ENCODE measurements at regions not wholly inside any gene's neighbourhood (a gene's known extent, or its start where the extent isn't known, plus 50 kb on each side); places are given as distances from the start of the nearest gene placed in this dataset.

- DNase-seq: no peak
- no peaks in the 10 kb centered on the region for H3K9me3 Mint-ChIP-seq
- peaks cover 12% of the 10 kb centered on the region for H3K4me1 ChIP-seq (ENCODE audit: control insufficient read depth, insufficient read depth, low read length)
Observed at GRCh38 chr10:43849551-43849950, 200.9 kb upstream of the ZNF32 start.

DNA sequence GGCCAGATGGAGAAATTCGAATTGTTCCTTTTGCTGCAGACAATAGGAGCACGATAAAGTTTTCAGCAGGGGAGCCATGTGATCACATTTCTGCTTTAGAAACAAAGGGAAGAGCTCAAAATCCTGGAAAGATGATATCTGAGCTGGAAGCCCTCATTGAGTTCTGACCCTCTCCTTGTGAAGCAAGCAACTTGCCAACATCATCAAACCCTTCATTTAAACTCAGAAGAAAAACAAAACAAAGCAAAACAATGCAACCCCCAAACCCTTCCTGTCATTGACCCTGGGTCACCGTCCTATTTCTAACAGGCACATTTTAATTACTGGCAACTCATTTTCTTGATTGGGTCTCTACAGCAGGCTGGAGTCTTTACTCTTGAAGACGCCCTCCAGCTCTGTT lies 198.3 kb upstream of the ZNF32 start:
- H3K4me3 ChIP-seq (ENCODE audit: low read length): no peak overlapping the region
- H3K4me1 Mint-ChIP-seq: peaks cover 20 to 35% of the 10 kb centered on the region in 2 donors
- intact Hi-C loops (cut with micrococcal nuclease): no loop called here

More at GRCh38 chr10:43849551-43849950, 200.9 kb upstream of the ZNF32 start:
- WGBS (ENCODE audit: insufficient coverage): 96% methylated on average over 3 of the region's 3 CpGs
- TF ChIP-seq, protein P1, sequence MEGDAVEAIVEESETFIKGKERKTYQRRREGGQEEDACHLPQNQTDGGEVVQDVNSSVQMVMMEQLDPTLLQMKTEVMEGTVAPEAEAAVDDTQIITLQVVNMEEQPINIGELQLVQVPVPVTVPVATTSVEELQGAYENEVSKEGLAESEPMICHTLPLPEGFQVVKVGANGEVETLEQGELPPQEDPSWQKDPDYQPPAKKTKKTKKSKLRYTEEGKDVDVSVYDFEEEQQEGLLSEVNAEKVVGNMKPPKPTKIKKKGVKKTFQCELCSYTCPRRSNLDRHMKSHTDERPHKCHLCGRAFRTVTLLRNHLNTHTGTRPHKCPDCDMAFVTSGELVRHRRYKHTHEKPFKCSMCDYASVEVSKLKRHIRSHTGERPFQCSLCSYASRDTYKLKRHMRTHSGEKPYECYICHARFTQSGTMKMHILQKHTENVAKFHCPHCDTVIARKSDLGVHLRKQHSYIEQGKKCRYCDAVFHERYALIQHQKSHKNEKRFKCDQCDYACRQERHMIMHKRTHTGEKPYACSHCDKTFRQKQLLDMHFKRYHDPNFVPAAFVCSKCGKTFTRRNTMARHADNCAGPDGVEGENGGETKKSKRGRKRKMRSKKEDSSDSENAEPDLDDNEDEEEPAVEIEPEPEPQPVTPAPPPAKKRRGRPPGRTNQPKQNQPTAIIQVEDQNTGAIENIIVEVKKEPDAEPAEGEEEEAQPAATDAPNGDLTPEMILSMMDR (IDR thresholded peaks at IDR 0.05): no peak
- no peaks in the 10 kb centered on the region for H3K27me3 ChIP-seq (ENCODE audit: control insufficient read depth, insufficient read depth, low read length)
- H3K4me1 Mint-ChIP-seq: peaks cover 20 to 31% of the 10 kb centered on the region in 2 donors
- no peaks in the 10 kb centered on the region for H3K36me3 Mint-ChIP-seq
- intact Hi-C loops (cut with micrococcal nuclease): no loop called here
- no peaks in the 10 kb centered on the region for H3K9me3 ChIP-seq (ENCODE audit: control insufficient read depth, insufficient read depth, low read length)
- H3K27me3 Mint-ChIP-seq (ENCODE audit: low read depth in 2 of 2): peaks cover 0 to 7% of the 10 kb centered on the region in 2 donors
- H3K4me3 ChIP-seq (ENCODE audit: low read length): no peak overlapping the region
- no peak overlapping the region for H3K27ac Mint-ChIP-seq
- ATAC-seq: no peak
- no peak overlapping the region for H3K4me3 Mint-ChIP-seq
- no peaks in the 10 kb centered on the region for H3K36me3 ChIP-seq (ENCODE audit: control insufficient read depth, insufficient read depth, low read length)
- H3K27ac ChIP-seq (ENCODE audit: low read length): no peak overlapping the region

GRCh38 chr10:43846187-43846680 lies 197.6 kb upstream of the ZNF32 start:
- TF ChIP-seq, protein P1 (IDR thresholded peaks at IDR 0.05): no peak
- peak overlapping the region in 1 of 2 donors; percentile 49 for H3K27ac Mint-ChIP-seq
- Histone ChIP-seq H3K36me3 (ENCODE audit: control insufficient read depth, insufficient read depth, low read length) (no peaks in the 10 kb centered on the region), H3K9me3 (ENCODE audit: control insufficient read depth, insufficient read depth, low read length) (no peaks in the 10 kb centered on the region), H3K4me3 (ENCODE audit: low read length) (no peak overlapping the region), H3K27me3 (ENCODE audit: control insufficient read depth, insufficient read depth, low read length) (no peaks in the 10 kb centered on the region), H3K4me1 (ENCODE audit: control insufficient read depth, insufficient read depth, low read length) (peaks cover 12% of the 10 kb centered on the region), H3K27ac (ENCODE audit: low read length) (no peak overlapping the region)
- 24% methylated on average over 11 of the region's 11 CpGs for WGBS (ENCODE audit: insufficient coverage)
- H3K4me1 Mint-ChIP-seq: peaks cover 20 to 35% of the 10 kb centered on the region in 2 donors
- peak overlapping the region; percentile 71 for H3K4me3 Mint-ChIP-seq
- intact Hi-C loops (cut with micrococcal nuclease): no loop called here
- no peaks in the 10 kb centered on the region for H3K27me3 Mint-ChIP-seq (ENCODE audit: low read depth in 2 of 2)
- DNase-seq (peak in 1 of 2 donors; percentile 50), ATAC-seq (peak in 1 of 3 donors; percentile 39)
- no peaks in the 10 kb centered on the region for H3K36me3 Mint-ChIP-seq
- H3K9me3 Mint-ChIP-seq: no peaks in the 10 kb centered on the region

More for the DNA sequence above, 198.3 kb upstream of the ZNF32 start:
- Histone ChIP-seq H3K36me3 (ENCODE audit: control insufficient read depth, insufficient read depth, low read length) (no peaks in the 10 kb centered on the region), H3K4me1 (ENCODE audit: control insufficient read depth, insufficient read depth, low read length) (peaks cover 12% of the 10 kb centered on the region), H3K27me3 (ENCODE audit: control insufficient read depth, insufficient read depth, low read length) (no peaks in the 10 kb centered on the region), H3K27ac (ENCODE audit: low read length) (no peak overlapping the region), H3K9me3 (ENCODE audit: control insufficient read depth, insufficient read depth, low read length) (no peaks in the 10 kb centered on the region)
- Mint-ChIP-seq H3K4me3 (peak overlapping the region; percentile 53), H3K27ac (peak overlapping the region in 1 of 2 donors; percentile 49), H3K27me3 (ENCODE audit: low read depth in 2 of 2) (no peaks in the 10 kb centered on the region), H3K9me3 (no peaks in the 10 kb centered on the region), H3K36me3 (no peaks in the 10 kb centered on the region)
- TF ChIP-seq, protein P1 (IDR thresholded peaks at IDR 0.05): no peak
- ATAC-seq (no peak), DNase-seq (no peak)
- 68% methylated on average over 4 of the region's 4 CpGs for WGBS (ENCODE audit: insufficient coverage)

GRCh38 chr10:43845121-43845520 lies 196.4 kb upstream of the ZNF32 start:
- WGBS (ENCODE audit: insufficient coverage): 81% methylated on average over 5 of the region's 5 CpGs
- Mint-ChIP-seq H3K9me3 (no peaks in the 10 kb centered on the region), H3K4me3 (peak overlapping the region; percentile 25), H3K36me3 (no peaks in the 10 kb centered on the region), H3K27ac (no peak overlapping the region), H3K27me3 (ENCODE audit: low read depth in 2 of 2) (peaks cover 0 to 2% of the 10 kb centered on the region in 2 donors), H3K4me1 (peaks cover 20 to 35% of the 10 kb centered on the region in 2 donors)
- intact Hi-C loops (cut with micrococcal nuclease): no loop called here
- Histone ChIP-seq H3K36me3 (ENCODE audit: control insufficient read depth, insufficient read depth, low read length) (no peaks in the 10 kb centered on the region), H3K4me3 (ENCODE audit: low read length) (no peak overlapping the region), H3K27me3 (ENCODE audit: control insufficient read depth, insufficient read depth, low read length) (no peaks in the 10 kb centered on the region), H3K4me1 (ENCODE audit: control insufficient read depth, insufficient read depth, low read length) (peaks cover 12% of the 10 kb centered on the region), H3K9me3 (ENCODE audit: control insufficient read depth, insufficient read depth, low read length) (no peaks in the 10 kb centered on the region), H3K27ac (ENCODE audit: low read length) (no peak overlapping the region)
- no peak for DNase-seq
- no peak for ATAC-seq
- TF ChIP-seq, protein P1 (IDR thresholded peaks at IDR 0.05): no peak
